ENCODE measurements at regions not wholly inside any gene's neighbourhood (a gene's known extent, or its start where the extent isn't known, plus 50 kb on each side); places are given as distances from the start of the nearest gene placed in this dataset.

GRCh38 chr2:224185023-224185601 lies 146.0 kb upstream of the SERPINE2 start:
- no peaks in the 10 kb centered on the region for H3K36me3 ChIP-seq (ENCODE audit: control insufficient read depth, insufficient read depth, low read length)
- POLR2A ChIA-PET, result interaction anchor here (0.6 kb wide), 1 partner anchor 90 kb away, joined by 4 read pairs; no protein-coding TSS in a partner anchor
- CTCF ChIA-PET, result no interaction called here

GRCh38 chr2:224183086-224183485 lies 144.0 kb upstream of the SERPINE2 start:
- Histone ChIP-seq H3K36me3 (ENCODE audit: control insufficient read depth, insufficient read depth, low read length) (no peaks in the 10 kb centered on the region), H3K4me3 (ENCODE audit: low read depth, low read length) (no peak overlapping the region), H3K27me3 (ENCODE audit: control insufficient read depth, insufficient read depth, low read length) (no peaks in the 10 kb centered on the region)
- no peak for DNase-seq (ENCODE audit: low read depth)
- ChIA-PET POLR2A (no interaction called here), CTCF (interaction anchor here (1.7 kb wide), 1 partner anchor 9 kb away, joined by 5 read pairs; no protein-coding TSS in a partner anchor)
- no peak for TF ChIP-seq CTCF (IDR thresholded peaks at IDR 0.05; ENCODE audit: insufficient read depth, low read depth, low read length)

More at GRCh38 chr2:224185023-224185601, 146.0 kb upstream of the SERPINE2 start:
- TF ChIP-seq CTCF (IDR thresholded peaks at IDR 0.05; ENCODE audit: insufficient read depth, low read depth, low read length), result no peak
- DNase-seq (ENCODE audit: low read depth), result no peak
- Histone ChIP-seq H3K27me3 (ENCODE audit: control insufficient read depth, insufficient read depth, low read length) (no peaks in the 10 kb centered on the region), H3K4me3 (ENCODE audit: low read depth, low read length) (no peak overlapping the region)

GRCh38 chr2:224182498-224182897 lies 143.4 kb upstream of the SERPINE2 start:
- no peak for DNase-seq (ENCODE audit: low read depth)
- no peak for TF ChIP-seq CTCF (IDR thresholded peaks at IDR 0.05; ENCODE audit: insufficient read depth, low read depth, low read length)
- ChIA-PET POLR2A (no interaction called here), CTCF (no interaction called here)
- no peak overlapping the region for H3K4me3 ChIP-seq (ENCODE audit: low read depth, low read length)
- H3K27me3 ChIP-seq (ENCODE audit: control insufficient read depth, insufficient read depth, low read length), result no peaks in the 10 kb centered on the region
- H3K36me3 ChIP-seq (ENCODE audit: control insufficient read depth, insufficient read depth, low read length), result no peaks in the 10 kb centered on the region

GRCh38 chr2:224181534-224182155 lies 142.6 kb upstream of the SERPINE2 start:
- H3K36me3 ChIP-seq (ENCODE audit: control insufficient read depth, insufficient read depth, low read length), result no peaks in the 10 kb centered on the region
- CTCF ChIA-PET, result interaction anchor here (0.6 kb wide), 1 partner anchor 30 kb away, joined by 6 read pairs; no protein-coding TSS in a partner anchor
- TF ChIP-seq CTCF (IDR thresholded peaks at IDR 0.05; ENCODE audit: insufficient read depth, low read depth, low read length), result no peak
- no peak for DNase-seq (ENCODE audit: low read depth)
- POLR2A ChIA-PET, result no interaction called here
- no peaks in the 10 kb centered on the region for H3K27me3 ChIP-seq (ENCODE audit: control insufficient read depth, insufficient read depth, low read length)
- H3K4me3 ChIP-seq (ENCODE audit: low read depth, low read length), result no peak overlapping the region

- no peak for DNase-seq (ENCODE audit: low read depth)
- POLR2A ChIA-PET, result no interaction called here
- CTCF ChIA-PET, result no interaction called here
Measured at GRCh38 chr2:224180810-224181209, 141.7 kb upstream of the SERPINE2 start.

More at GRCh38 chr2:224180810-224181209, 141.7 kb upstream of the SERPINE2 start:
- TF ChIP-seq CTCF (IDR thresholded peaks at IDR 0.05; ENCODE audit: insufficient read depth, low read depth, low read length), result no peak
- Histone ChIP-seq H3K27me3 (ENCODE audit: control insufficient read depth, insufficient read depth, low read length) (no peaks in the 10 kb centered on the region), H3K4me3 (ENCODE audit: low read depth, low read length) (no peak overlapping the region), H3K36me3 (ENCODE audit: control insufficient read depth, insufficient read depth, low read length) (no peaks in the 10 kb centered on the region)
